GM23338 (cell line): ENCODE measurements at regions not wholly inside any gene's neighbourhood (a gene's known extent, or its start where the extent isn't known, plus 50 kb on each side); places are given as distances from the start of the nearest gene placed in this dataset.
A peak's percentile ranks its signal among the peaks of the same experiment; 100 is the strongest.

Experiments
- ATAC-seq: fragments of 200-7000 bp; cut with Tn5 transposase; 3 replicates; pipeline ENCODE4 v1.9.1; 2020
- DNase-seq: peaks from one replicate; pipeline ENCODE4 v3.0.0-alpha.2; 2015; ENCODE audit warnings: low spot score
- H2AFZ ChIP-seq: fragments of 200-600 bp; sonication (generic); 2 replicates; pipeline ENCODE4 v1.8.0; 2016; ENCODE audit warnings: antibody characterized with exemption, mild to moderate bottlenecking, moderate library complexity
- H3F3A ChIP-seq: fragments of 200-600 bp; sonication (generic); replicated peaks from 2 replicates; pipeline ENCODE4 v1.8.0; 2017; ENCODE audit warnings: antibody characterized with exemption, mixed run types, low read depth
- H3K27ac ChIP-seq: fragments of 200-600 bp; sonication (generic); 2 replicates; pipeline ENCODE4 v1.6.1; 2016; ENCODE audit warnings: low read depth
- H3K27me3 ChIP-seq: fragments of 200-600 bp; sonication (generic); 2 replicates; pipeline ENCODE4 v1.8.0; 2016; ENCODE audit warnings: mild to moderate bottlenecking, mixed run types, moderate library complexity; ENCODE audit not compliant: insufficient read depth
- H3K36me3 ChIP-seq: fragments of 200-600 bp; sonication (generic); 2 replicates; pipeline ENCODE4 v1.8.0; 2016; ENCODE audit warnings: mild to moderate bottlenecking; ENCODE audit not compliant: insufficient read depth
- H3K4me1 ChIP-seq: fragments of 200-600 bp; sonication (generic); 2 replicates; pipeline ENCODE4 v1.8.0; 2016; ENCODE audit warnings: mild to moderate bottlenecking, moderate library complexity; ENCODE audit not compliant: insufficient read depth
- H3K4me2 ChIP-seq: fragments of 200-600 bp; sonication (generic); 2 replicates; pipeline ENCODE4 v1.7.1; 2017; ENCODE audit warnings: mixed run types
- H3K4me3 ChIP-seq: fragments of 200-600 bp; sonication (generic); 2 replicates; pipeline ENCODE4 v1.6.1; 2016; ENCODE audit warnings: mixed run types
- H3K79me2 ChIP-seq: fragments of 200-600 bp; sonication (generic); replicated peaks from 2 replicates; pipeline ENCODE4 v1.8.0; 2017; ENCODE audit warnings: mild to moderate bottlenecking; ENCODE audit not compliant: insufficient read depth
- H3K9me2 ChIP-seq: fragments of 200-600 bp; sonication (generic); 2 replicates; pipeline ENCODE4 v1.8.0; 2017; ENCODE audit not compliant: insufficient read depth
- H4K20me1 ChIP-seq: fragments of 200-600 bp; sonication (generic); replicated peaks from 2 replicates; pipeline ENCODE4 v1.8.0; 2017; ENCODE audit warnings: mild to moderate bottlenecking; ENCODE audit not compliant: insufficient read depth
- H3K27ac Mint-ChIP-seq: 2 replicates; pipeline ENCODE4 v1.8.0; 2020; ENCODE audit warnings: inconsistent platforms, mild to moderate bottlenecking, moderate library complexity, mixed read lengths
- H3K27me3 Mint-ChIP-seq: 3 replicates; pipeline ENCODE4 v1.8.0; 2022; ENCODE audit warnings: low read depth, mild to moderate bottlenecking, moderate library complexity, mixed read lengths, inconsistent platforms; ENCODE audit not compliant: insufficient read depth, poor library complexity
- H3K36me3 Mint-ChIP-seq: 3 replicates; pipeline ENCODE4 v1.8.0; 2021; ENCODE audit warnings: low read depth, mild to moderate bottlenecking, inconsistent platforms, moderate library complexity, mixed read lengths
- H3K4me1 Mint-ChIP-seq: 3 replicates; pipeline ENCODE4 v1.8.0; 2020; ENCODE audit warnings: mild to moderate bottlenecking, inconsistent platforms, mixed read lengths
- H3K4me3 Mint-ChIP-seq: 3 replicates; pipeline ENCODE4 v1.8.0; 2021; ENCODE audit warnings: moderate library complexity, mild to moderate bottlenecking, inconsistent platforms, mixed read lengths
- H3K9me3 Mint-ChIP-seq: 3 replicates; pipeline ENCODE4 v1.8.0; 2020; ENCODE audit warnings: moderate library complexity, mild to moderate bottlenecking, inconsistent platforms, mixed read lengths
- EZH2 ChIP-seq: fragments of 200-600 bp; sonication (generic); IDR thresholded peaks from one replicate; pipeline ENCODE4 v1.8.0; 2017; ENCODE audit warnings: antibody characterized with exemption, mild to moderate bottlenecking, low read depth; ENCODE audit not compliant: unreplicated experiment
- POLR2AphosphoS5 ChIP-seq: IDR thresholded peaks from 2 replicates; pipeline ENCODE4 v1.6.1; 2016; ENCODE audit warnings: antibody characterized with exemption, low read depth
- STAT1 ChIP-seq: IDR thresholded peaks from one replicate; pipeline ENCODE4 v1.6.1; 2016; ENCODE audit warnings: antibody characterized with exemption; ENCODE audit not compliant: unreplicated experiment
- ZNF114 ChIP-seq: fragments of 250-450 bp; sonication (Bioruptor Pico); IDR thresholded peaks from 2 replicates; pipeline ENCODE4 v1.5.0; 2020; ENCODE audit warnings: mild to moderate bottlenecking, moderate library complexity
- ZNF331 ChIP-seq: fragments of 250-450 bp; sonication (Bioruptor Pico); IDR thresholded peaks from 2 replicates; pipeline ENCODE4 v1.5.0; 2020; ENCODE audit warnings: low read depth, mild to moderate bottlenecking, moderate library complexity
- TF ChIP-seq, protein P1 (sequence below): IDR thresholded peaks from one replicate; pipeline ENCODE4 v1.6.1; 2018; ENCODE audit warnings: antibody characterized with exemption; ENCODE audit not compliant: unreplicated experiment
- TF ChIP-seq, protein P2 (sequence below): IDR thresholded peaks from 2 replicates; pipeline ENCODE4 v1.6.1; 2016; ENCODE audit warnings: antibody characterized with exemption
- TF ChIP-seq, protein P3 (sequence below): fragments of 250-450 bp; sonication (Bioruptor Pico); IDR thresholded peaks from 2 replicates; pipeline ENCODE4 v1.5.0; 2020; ENCODE audit warnings: mild to moderate bottlenecking, moderate library complexity

DNA sequence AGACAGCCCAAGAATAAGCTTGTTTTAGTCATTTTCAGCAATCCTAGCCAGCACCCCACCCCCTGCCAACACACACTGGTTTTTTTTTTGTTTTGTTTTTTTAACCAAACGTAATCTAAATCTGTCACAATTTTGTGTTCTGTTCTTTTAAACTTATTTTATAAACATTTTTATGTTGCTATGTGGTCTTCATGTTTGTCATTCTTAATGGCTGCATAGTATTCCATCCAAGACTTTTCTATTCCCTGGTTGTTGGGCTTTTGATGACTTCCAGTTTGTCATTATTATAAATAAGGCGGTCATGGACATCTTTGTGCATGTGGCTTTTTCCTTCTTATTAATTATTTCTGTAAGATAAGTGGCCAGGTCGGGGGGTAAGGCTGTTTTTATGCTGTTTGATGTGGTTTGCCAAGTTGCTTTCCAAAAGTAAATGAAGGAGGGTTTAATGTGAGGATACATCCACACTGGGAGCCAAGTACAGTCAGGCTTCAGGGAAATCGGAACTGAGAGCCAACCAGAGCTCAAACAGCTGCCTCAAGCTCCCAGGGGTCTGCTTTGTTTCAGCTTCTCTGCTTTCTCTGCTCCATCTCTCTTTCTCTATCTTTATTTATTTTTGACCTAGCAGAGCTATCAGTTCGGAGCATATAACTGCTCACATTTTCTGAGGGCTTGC, 125.8 kb downstream of the VEGFA start (continued):
- TF ChIP-seq, protein P1, sequence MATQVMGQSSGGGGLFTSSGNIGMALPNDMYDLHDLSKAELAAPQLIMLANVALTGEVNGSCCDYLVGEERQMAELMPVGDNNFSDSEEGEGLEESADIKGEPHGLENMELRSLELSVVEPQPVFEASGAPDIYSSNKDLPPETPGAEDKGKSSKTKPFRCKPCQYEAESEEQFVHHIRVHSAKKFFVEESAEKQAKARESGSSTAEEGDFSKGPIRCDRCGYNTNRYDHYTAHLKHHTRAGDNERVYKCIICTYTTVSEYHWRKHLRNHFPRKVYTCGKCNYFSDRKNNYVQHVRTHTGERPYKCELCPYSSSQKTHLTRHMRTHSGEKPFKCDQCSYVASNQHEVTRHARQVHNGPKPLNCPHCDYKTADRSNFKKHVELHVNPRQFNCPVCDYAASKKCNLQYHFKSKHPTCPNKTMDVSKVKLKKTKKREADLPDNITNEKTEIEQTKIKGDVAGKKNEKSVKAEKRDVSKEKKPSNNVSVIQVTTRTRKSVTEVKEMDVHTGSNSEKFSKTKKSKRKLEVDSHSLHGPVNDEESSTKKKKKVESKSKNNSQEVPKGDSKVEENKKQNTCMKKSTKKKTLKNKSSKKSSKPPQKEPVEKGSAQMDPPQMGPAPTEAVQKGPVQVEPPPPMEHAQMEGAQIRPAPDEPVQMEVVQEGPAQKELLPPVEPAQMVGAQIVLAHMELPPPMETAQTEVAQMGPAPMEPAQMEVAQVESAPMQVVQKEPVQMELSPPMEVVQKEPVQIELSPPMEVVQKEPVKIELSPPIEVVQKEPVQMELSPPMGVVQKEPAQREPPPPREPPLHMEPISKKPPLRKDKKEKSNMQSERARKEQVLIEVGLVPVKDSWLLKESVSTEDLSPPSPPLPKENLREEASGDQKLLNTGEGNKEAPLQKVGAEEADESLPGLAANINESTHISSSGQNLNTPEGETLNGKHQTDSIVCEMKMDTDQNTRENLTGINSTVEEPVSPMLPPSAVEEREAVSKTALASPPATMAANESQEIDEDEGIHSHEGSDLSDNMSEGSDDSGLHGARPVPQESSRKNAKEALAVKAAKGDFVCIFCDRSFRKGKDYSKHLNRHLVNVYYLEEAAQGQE = no peak
- TF ChIP-seq ZNF114 (CRISPR knock-in tag) (no peak), POLR2AphosphoS5 (no peak), EZH2 (no peak)
- TF ChIP-seq, protein P2, sequence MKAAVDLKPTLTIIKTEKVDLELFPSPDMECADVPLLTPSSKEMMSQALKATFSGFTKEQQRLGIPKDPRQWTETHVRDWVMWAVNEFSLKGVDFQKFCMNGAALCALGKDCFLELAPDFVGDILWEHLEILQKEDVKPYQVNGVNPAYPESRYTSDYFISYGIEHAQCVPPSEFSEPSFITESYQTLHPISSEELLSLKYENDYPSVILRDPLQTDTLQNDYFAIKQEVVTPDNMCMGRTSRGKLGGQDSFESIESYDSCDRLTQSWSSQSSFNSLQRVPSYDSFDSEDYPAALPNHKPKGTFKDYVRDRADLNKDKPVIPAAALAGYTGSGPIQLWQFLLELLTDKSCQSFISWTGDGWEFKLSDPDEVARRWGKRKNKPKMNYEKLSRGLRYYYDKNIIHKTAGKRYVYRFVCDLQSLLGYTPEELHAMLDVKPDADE = no peak

DNA sequence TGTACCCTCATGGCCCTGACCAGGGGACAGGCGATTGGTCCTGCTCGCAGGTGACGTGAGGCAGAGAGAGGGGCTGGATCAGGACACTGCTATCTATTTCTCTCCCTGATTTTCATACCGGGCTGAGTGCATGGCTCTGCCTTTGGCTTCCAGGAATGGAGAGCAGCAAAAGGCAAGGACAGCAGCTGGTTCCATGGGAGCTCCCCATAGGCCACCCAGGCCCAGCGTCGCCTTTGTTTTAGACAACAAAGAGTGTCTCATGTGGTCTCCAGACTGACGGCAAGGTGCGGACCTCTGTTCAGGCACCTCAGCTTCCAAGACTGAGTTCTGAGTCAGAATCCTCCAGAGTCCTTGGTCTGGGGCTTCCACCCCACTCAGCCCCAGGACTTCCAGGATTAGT, 123.1 kb downstream of the VEGFA start:
- Mint-ChIP-seq H3K4me3 (no peak overlapping the region), H3K27me3 (peaks cover 17% of the 10 kb centered on the region), H3K36me3 (no peaks in the 10 kb centered on the region), H3K9me3 (no peaks in the 10 kb centered on the region), H3K4me1 (peaks cover 22% of the 10 kb centered on the region), H3K27ac (no peak overlapping the region)
- H3K4me3 ChIP-seq = no peak overlapping the region
- DNase-seq (no peak), ATAC-seq (no peak)
- peaks cover 16% of the 10 kb centered on the region for H3K4me1 ChIP-seq
- H3K27me3 ChIP-seq = 0 out of 2 replicates have a peak, but pooled peaks cover 4% of the 10 kb centered on the region
- no peak overlapping the region for H3K27ac ChIP-seq
- peak overlapping the region; percentile 32; the same call in 1 of the 2 replicates for H2AFZ ChIP-seq
- no peaks in the 10 kb centered on the region for H3K79me2 ChIP-seq
- no peaks in the 10 kb centered on the region for H3K9me2 ChIP-seq
- no peaks in the 10 kb centered on the region for H4K20me1 ChIP-seq
- no peak overlapping the region for H3K4me2 ChIP-seq
- no peaks in the 10 kb centered on the region for H3F3A ChIP-seq
- no peaks in the 10 kb centered on the region for H3K36me3 ChIP-seq
- TF ChIP-seq, protein P1 = no peak
- TF ChIP-seq ZNF114 (CRISPR knock-in tag) = no peak
- TF ChIP-seq EZH2 = no peak
- no peak for TF ChIP-seq STAT1
- TF ChIP-seq, protein P3, sequence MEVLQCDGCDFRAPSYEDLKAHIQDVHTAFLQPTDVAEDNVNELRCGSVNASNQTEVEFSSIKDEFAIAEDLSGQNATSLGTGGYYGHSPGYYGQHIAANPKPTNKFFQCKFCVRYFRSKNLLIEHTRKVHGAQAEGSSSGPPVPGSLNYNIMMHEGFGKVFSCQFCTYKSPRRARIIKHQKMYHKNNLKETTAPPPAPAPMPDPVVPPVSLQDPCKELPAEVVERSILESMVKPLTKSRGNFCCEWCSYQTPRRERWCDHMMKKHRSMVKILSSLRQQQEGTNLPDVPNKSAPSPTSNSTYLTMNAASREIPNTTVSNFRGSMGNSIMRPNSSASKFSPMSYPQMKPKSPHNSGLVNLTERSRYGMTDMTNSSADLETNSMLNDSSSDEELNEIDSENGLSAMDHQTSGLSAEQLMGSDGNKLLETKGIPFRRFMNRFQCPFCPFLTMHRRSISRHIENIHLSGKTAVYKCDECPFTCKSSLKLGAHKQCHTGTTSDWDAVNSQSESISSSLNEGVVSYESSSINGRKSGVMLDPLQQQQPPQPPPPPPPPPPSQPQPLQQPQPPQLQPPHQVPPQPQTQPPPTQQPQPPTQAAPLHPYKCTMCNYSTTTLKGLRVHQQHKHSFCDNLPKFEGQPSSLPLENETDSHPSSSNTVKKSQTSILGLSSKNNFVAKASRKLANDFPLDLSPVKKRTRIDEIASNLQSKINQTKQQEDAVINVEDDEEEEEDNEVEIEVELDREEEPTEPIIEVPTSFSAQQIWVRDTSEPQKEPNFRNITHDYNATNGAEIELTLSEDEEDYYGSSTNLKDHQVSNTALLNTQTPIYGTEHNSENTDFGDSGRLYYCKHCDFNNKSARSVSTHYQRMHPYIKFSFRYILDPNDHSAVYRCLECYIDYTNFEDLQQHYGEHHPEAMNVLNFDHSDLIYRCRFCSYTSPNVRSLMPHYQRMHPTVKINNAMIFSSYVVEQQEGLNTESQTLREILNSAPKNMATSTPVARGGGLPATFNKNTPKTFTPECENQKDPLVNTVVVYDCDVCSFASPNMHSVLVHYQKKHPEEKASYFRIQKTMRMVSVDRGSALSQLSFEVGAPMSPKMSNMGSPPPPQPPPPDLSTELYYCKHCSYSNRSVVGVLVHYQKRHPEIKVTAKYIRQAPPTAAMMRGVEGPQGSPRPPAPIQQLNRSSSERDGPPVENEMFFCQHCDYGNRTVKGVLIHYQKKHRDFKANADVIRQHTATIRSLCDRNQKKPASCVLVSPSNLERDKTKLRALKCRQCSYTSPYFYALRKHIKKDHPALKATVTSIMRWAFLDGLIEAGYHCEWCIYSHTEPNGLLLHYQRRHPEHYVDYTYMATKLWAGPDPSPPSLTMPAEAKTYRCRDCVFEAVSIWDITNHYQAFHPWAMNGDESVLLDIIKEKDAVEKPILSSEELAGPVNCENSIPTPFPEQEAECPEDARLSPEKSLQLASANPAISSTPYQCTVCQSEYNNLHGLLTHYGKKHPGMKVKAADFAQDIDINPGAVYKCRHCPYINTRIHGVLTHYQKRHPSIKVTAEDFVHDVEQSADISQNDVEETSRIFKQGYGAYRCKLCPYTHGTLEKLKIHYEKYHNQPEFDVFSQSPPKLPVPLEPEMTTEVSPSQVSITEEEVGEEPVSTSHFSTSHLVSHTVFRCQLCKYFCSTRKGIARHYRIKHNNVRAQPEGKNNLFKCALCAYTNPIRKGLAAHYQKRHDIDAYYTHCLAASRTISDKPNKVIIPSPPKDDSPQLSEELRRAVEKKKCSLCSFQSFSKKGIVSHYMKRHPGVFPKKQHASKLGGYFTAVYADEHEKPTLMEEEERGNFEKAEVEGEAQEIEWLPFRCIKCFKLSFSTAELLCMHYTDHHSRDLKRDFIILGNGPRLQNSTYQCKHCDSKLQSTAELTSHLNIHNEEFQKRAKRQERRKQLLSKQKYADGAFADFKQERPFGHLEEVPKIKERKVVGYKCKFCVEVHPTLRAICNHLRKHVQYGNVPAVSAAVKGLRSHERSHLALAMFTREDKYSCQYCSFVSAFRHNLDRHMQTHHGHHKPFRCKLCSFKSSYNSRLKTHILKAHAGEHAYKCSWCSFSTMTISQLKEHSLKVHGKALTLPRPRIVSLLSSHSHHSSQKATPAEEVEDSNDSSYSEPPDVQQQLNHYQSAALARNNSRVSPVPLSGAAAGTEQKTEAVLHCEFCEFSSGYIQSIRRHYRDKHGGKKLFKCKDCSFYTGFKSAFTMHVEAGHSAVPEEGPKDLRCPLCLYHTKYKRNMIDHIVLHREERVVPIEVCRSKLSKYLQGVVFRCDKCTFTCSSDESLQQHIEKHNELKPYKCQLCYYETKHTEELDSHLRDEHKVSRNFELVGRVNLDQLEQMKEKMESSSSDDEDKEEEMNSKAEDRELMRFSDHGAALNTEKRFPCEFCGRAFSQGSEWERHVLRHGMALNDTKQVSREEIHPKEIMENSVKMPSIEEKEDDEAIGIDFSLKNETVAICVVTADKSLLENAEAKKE = no peak
- no peak for TF ChIP-seq ZNF331 (CRISPR knock-in tag)
